Activated T-cell treated with anti-CD3 and anti-CD28 coated beads for 4 hours (primary cell): ENCODE measurements at regions not wholly inside any gene's neighbourhood (a gene's known extent, or its start where the extent isn't known, plus 50 kb on each side); places are given as distances from the start of the nearest gene placed in this dataset.
"Not testable (repeated sequence)": the region's sequence is repeated elsewhere in the genome, so short reads cannot be mapped to it uniquely, and the experiment has no call there.

Experiments used
- DNase-seq: peaks from one replicate; pipeline ENCODE4 v3.0.0-alpha.2; 2020

- not testable (repeated sequence) for DNase-seq
These were observed 214.8 kb downstream of the UNC5CL start for GRCh38 chr6:40823917-40824891.

- DNase-seq, result no peak
These were observed 216.4 kb downstream of the UNC5CL start for GRCh38 chr6:40822619-40823018.

GRCh38 chr6:40819182-40819834 lies 219.7 kb downstream of the UNC5CL start:
- DNase-seq, result no peak

GRCh38 chr6:40817369-40817768 lies 221.7 kb downstream of the UNC5CL start:
- no peak for DNase-seq

- DNase-seq, result no peak
These were observed 222.4 kb downstream of the UNC5CL start for GRCh38 chr6:40816601-40817000.

- DNase-seq, result no peak
These were observed 223.3 kb downstream of the UNC5CL start for GRCh38 chr6:40815731-40816130.

GRCh38 chr6:40810171-40810570 lies 223.0 kb upstream of the LRFN2 start:
- DNase-seq, result no peak

GRCh38 chr6:40809627-40810026 lies 222.5 kb upstream of the LRFN2 start:
- DNase-seq, result no peak

GRCh38 chr6:40807484-40807883 lies 220.3 kb upstream of the LRFN2 start:
- DNase-seq, result no peak

- DNase-seq, result no peak
These were observed 219.2 kb upstream of the LRFN2 start for GRCh38 chr6:40806256-40806864.

- DNase-seq, result no peak
These were observed 218.2 kb upstream of the LRFN2 start for GRCh38 chr6:40805336-40805735.

GRCh38 chr6:40804905-40805304 lies 217.7 kb upstream of the LRFN2 start:
- no peak for DNase-seq

GRCh38 chr6:40803897-40804702 lies 216.9 kb upstream of the LRFN2 start:
- no peak for DNase-seq

- no peak for DNase-seq
These were observed 215.3 kb upstream of the LRFN2 start for GRCh38 chr6:40802481-40802880.

- no peak for DNase-seq
These were observed 212.4 kb upstream of the LRFN2 start for GRCh38 chr6:40799296-40800140.

- no peak for DNase-seq
These were observed 211.1 kb upstream of the LRFN2 start for GRCh38 chr6:40798069-40798770.

- DNase-seq, result no peak
These were observed 209.4 kb upstream of the LRFN2 start for GRCh38 chr6:40796260-40797221.

GRCh38 chr6:40794586-40794985 lies 207.4 kb upstream of the LRFN2 start:
- DNase-seq, result no peak

GRCh38 chr6:40792183-40792582 lies 205.0 kb upstream of the LRFN2 start:
- no peak for DNase-seq

GRCh38 chr6:40791004-40791403 lies 203.8 kb upstream of the LRFN2 start:
- no peak for DNase-seq
